GM18868 (cell line): ENCODE measurements at regions not wholly inside any gene's neighbourhood (a gene's known extent, or its start where the extent isn't known, plus 50 kb on each side); places are given as distances from the start of the nearest gene placed in this dataset.
"Not testable (repeated sequence)": the region's sequence is repeated elsewhere in the genome, so short reads cannot be mapped to it uniquely, and the experiment has no call there.

ENCODE experiments used
- ATAC-seq: cut with Tn5 transposase; IDR thresholded peaks from one replicate; pipeline ENCODE4 v1.9.1; 2021; ENCODE audit warnings: mild to moderate bottlenecking, moderate library complexity; ENCODE audit not compliant: unreplicated experiment

DNA sequence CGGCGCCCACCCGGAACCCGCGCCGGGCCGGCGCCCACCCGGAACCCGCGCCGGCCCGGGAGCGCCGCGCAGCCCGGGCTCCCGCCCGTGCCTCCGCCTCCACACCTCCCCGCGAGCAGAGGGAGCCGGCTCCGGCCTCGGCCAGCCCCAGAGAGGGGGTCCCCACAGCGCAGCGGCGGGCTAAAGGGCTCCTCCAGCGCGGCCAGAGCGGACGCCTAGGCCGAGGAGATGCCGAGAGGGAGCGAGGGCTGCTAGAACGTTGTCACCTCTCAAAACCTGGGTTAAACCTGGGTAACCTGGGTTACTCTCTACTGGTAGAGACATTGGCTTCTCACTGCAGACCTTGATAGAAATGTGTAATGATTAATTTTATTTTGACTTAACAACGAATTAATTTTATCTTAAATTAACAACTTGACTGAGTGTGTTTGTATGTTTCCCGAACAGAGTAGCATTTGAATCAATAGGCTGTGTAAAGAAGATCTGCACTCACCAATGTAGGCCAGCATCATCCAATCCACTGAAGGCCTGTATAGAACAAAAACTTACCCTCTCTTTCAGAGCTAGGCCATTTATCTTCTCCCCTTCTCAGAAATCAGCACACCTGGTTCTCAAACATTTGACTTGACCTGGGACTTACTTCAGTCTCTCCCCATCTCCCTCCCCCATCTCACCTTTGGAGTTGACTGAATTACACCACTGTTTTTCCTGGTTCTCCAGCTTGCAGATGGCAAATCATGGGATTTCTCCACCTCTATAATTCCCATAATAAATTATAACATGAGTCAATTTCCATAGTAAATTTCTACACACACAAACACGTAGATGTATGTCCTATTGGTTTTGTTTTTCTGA lies 242.7 kb downstream of the ASXL3 start:
- ATAC-seq: no peak

DNA sequence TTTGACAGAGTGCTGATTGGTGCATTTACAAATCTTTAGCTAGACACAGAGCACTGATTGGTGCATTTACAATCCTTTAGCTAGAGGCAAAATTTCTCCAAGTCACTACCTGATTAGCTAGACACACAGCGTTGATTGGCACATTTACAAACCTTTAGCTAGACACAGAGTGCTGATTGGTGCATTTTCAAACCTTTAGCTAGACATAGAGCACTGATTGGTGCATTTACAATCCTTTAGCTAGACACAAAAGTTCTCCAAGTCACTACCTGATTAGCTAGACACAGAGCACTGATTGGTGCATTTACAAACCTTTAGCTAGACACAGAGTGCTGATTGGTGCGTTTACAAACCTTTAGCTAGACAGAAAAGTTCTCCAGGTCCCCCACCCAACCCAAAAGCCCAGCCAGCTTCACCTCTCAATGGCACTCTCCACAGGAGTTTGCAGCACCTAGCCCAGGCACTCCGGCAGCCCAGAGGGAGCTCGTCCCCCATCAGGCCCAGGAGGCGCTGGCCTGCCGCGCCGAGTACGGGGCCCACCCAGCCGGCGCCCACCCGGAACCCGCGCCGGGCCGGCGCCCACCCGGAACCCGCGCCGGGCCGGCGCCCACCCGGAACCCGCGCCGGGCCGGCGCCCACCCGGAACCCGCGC lies 241.8 kb downstream of the ASXL3 start:
- ATAC-seq: not testable (repeated sequence)

DNA sequence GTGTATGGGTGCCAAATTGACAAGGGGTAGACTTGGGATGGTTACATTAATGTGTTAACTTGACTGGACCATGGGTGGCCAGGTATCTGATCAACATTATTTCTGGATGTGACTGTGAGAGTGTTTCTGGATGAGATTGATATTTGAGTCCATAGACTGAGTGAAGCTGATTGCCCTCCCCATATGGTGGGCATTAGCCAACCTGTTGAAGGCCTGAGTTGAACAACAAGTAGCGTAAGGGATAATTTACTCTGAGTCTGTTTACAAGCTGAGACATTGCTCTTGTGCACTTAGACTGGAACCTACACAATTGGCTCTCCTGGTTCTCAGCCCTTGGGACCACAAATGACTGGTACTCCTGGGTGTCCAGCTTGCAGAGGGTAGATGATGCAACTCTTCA lies 240.1 kb downstream of the ASXL3 start:
- no peak for ATAC-seq

DNA sequence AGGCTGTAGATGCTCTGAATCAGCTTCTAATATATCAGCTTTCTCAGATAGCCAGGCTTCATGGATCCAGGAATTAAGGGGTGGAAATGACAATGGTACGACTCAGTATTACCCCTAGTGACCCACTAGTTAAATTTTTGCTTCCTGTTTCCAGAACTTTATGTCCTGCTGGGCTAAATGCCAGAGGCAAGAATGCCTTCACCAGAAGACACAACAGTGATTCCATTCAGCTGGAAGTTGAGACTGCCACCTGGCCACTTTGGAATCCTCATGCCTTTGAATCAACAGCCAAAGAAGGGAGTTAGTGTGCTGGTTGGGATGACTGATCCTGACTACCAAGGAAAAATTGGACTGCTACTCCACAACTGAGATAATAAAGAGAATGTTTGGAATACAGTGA lies 239.1 kb downstream of the ASXL3 start:
- no peak for ATAC-seq

DNA sequence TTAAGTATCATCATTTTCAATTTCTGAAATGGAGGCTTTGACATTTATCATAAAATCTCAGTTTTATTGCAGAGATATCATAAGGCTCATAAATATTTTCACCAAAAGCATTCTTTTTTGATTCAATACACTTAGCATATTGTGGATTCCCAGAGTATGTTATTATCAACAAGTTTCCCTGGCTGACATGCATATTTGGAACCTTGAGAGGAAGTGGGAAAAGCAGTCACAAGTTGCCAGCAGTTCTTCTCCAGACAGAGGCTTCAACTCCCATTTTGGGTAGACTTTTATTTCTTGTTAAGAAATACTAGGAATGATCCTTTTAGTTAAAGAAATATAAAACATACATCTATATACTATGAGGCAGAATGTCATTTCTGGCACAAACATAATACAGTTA lies 236.5 kb downstream of the ASXL3 start:
- no peak for ATAC-seq

DNA sequence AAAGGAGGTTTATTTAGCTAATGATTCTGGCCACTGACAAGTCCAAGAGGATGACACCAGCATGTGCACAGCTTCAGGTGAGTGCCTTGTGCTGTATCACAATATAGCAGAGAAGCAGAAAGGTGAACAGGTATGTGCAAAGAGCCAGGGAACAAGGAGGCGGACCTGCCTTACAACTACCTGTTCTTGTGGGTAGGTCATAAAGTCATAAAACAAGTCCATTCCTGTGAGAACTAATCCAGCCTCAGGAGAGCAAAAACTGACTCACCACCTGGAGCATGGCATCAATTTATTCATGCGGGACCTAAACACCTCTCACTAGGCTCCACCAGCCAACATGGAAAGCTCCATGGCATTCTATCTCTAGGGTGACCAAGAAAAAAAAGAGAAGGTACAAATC lies 234.2 kb downstream of the ASXL3 start:
- no peak for ATAC-seq

DNA sequence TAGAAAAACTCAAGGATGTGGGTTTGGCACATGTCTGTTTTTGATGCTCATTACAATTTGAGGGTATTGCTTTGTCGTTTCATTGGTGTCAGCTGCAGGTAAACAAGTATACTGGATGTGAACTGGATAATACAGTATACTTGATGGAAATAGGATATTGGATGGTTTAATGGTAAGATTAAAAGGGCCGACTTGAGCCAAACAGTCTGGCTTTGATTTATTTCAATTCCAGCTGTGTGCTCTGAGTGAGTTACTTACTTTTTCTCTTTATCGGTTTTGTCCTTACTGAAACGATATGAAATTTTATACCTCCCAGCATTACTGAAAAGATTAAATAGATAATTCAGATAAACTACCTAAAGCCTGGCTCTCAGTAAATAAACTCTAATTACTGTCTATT lies 227.6 kb downstream of the ASXL3 start:
- ATAC-seq: no peak

DNA sequence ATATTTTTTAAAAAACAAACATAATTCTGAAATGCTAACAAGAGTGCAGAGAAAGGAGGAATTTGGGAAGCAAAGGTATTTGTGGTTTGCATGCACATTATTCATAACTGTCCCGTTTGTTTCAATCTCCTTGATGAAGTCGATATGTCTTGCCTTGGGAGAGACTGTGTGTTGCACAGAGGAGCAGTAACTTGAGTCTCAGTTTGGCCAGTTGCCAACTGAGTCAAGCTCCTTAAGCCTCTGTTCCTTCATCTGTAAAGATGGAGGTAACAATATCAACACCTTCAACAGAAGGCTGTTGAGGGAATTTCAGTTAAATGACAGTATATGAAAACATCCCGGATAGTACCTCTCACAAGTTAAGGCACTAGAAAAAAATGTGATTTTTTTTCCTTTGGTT lies 226.2 kb downstream of the ASXL3 start:
- no peak for ATAC-seq

DNA sequence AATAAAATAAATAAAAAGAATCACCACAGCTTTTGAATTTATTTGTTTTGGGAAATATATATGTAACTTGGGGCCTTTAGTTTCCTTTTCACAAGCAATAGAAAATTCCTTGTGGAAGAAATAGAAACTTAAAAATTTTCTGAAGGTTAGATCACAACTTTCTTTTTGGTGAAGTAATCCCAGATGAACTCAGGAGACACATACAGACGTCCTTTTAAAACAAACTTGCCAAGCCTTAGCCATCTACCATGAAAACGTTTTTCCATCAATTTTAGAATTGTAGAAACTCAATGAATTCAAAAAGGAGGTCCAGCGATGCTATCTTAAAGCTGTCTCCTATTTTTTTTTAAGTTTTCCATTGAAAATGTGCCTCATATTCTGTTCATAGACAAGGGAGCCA lies 225.6 kb downstream of the ASXL3 start:
- ATAC-seq: no peak

DNA sequence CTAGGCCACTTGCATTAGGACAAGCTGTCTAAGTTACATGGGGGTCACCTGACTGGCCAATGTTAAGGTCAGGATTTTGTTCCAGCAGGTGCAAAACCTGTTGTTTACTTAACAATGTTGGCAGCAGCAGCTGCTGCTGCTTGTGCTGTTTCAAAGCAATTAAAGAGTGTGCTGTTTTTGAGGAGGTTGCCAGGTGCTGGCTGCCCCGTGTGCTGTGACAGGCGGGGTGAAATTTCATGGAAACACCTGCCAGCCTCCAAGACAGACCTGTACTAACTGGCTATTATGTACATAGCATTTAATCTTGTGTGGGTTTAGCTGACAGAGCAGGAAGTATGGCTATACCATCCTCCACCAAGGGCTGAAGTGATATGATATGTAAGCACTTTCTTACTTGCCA lies 224.9 kb downstream of the ASXL3 start:
- ATAC-seq: no peak
